GM12864 (cell line): ENCODE measurements at regions not wholly inside any gene's neighbourhood (a gene's known extent, or its start where the extent isn't known, plus 50 kb on each side); places are given as distances from the start of the nearest gene placed in this dataset.
"Not testable (repeated sequence)": the region's sequence is repeated elsewhere in the genome, so short reads cannot be mapped to it uniquely, and the experiment has no call there.

Experiments
- DNase-seq: peaks from one replicate; pipeline ENCODE4 v3.0.0-alpha.2; 2011; ENCODE audit warnings: low read depth
- H3K4me3 ChIP-seq: 2 replicates; pipeline ENCODE4 v1.5.1; 2011; ENCODE audit warnings: mild to moderate bottlenecking, low read depth, low read length, control low read depth
- TF ChIP-seq, protein P1 (sequence below): IDR thresholded peaks from 2 replicates; pipeline ENCODE4 v1.5.1; 2011; ENCODE audit warnings: low read depth, mild to moderate bottlenecking, moderate library complexity, low read length, control low read depth, inconsistent platforms; ENCODE audit errors: missing control alignments

DNA sequence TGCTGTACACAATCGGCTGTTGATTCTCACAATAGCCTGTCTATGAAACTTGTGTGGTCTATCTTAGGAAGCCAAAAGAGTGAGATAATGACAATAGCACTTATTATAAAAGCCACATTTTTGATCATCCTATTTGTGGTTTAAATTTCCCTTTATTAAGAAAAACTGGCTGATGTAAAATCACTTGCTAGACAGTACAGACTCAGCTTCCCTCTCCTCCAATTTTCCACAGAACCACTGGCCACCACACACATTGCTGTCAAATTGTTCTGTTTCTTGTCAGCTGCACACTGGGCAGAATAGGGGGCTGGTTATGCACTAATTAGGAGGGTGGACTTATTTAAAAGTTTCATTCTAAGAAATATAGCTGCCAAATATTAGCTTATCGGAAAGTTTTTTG lies 425.9 kb downstream of the EPHA3 start:
- TF ChIP-seq, protein P1, sequence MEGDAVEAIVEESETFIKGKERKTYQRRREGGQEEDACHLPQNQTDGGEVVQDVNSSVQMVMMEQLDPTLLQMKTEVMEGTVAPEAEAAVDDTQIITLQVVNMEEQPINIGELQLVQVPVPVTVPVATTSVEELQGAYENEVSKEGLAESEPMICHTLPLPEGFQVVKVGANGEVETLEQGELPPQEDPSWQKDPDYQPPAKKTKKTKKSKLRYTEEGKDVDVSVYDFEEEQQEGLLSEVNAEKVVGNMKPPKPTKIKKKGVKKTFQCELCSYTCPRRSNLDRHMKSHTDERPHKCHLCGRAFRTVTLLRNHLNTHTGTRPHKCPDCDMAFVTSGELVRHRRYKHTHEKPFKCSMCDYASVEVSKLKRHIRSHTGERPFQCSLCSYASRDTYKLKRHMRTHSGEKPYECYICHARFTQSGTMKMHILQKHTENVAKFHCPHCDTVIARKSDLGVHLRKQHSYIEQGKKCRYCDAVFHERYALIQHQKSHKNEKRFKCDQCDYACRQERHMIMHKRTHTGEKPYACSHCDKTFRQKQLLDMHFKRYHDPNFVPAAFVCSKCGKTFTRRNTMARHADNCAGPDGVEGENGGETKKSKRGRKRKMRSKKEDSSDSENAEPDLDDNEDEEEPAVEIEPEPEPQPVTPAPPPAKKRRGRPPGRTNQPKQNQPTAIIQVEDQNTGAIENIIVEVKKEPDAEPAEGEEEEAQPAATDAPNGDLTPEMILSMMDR = no peak
- no peak for DNase-seq
- no peak overlapping the region for H3K4me3 ChIP-seq

DNA sequence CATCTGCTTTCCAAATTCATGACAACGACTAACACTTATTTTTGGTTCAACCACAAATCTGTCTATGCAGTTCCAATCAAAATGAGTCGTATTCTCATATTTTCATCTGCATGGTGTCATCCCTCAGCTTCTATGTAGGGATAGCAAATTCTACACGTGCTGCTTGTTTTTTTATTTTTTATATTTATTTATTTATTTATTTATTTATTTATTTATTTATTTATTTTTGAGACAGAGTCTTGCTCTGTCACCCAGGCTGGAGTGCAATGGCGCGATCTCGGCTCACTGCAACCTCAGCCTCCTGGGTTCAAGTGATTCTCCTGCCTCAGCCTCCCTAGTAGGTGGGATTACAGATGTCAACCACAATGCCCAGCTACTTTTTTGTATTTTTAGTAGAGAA lies 447.2 kb downstream of the EPHA3 start:
- not testable (repeated sequence) for H3K4me3 ChIP-seq, DNase-seq

GRCh38 chr3:89558711-89559110 lies 451.3 kb downstream of the EPHA3 start:
- no peak overlapping the region for H3K4me3 ChIP-seq
- TF ChIP-seq, protein P1 = no peak
- DNase-seq = no peak

DNA sequence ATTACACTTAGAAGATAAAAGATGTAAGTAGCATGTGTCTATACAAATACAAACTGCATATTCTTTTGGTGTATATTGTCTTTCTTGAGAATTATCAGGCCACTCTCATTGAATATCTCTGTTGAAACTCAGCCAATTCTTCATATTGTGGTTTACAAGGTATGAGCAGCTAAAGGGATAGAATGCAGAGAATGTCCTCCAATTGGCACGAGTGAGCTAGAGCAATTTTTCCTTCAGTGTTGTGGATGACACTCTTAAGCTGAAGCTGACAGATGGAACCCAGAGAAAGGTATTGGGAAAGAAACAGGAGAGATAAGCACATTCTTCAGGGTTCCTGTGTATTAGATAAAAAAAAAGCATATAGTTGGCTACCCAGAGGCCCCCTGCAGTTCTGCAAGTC lies 453.1 kb downstream of the EPHA3 start:
- TF ChIP-seq, protein P1 = no peak
- no peak overlapping the region for H3K4me3 ChIP-seq
- DNase-seq = no peak

DNA sequence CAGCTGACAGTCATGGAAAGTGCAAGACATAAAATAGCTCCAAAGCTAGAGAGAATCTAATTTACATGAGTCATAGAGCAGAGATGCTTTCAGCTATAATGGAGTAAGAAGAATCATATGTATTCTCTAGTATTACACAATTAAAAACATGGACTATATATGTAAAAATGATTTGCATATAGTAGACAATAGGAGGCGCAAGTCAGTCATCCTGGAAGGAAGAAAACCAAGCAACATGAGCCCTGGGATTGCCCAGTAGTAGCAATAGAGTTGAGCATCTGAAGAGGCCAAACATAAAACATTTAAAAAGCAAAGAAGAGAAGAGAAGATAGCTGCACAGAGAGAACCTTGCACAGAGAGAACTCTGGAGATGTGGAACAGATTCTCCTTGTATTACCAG lies 455.0 kb downstream of the EPHA3 start:
- no peak for DNase-seq

DNA sequence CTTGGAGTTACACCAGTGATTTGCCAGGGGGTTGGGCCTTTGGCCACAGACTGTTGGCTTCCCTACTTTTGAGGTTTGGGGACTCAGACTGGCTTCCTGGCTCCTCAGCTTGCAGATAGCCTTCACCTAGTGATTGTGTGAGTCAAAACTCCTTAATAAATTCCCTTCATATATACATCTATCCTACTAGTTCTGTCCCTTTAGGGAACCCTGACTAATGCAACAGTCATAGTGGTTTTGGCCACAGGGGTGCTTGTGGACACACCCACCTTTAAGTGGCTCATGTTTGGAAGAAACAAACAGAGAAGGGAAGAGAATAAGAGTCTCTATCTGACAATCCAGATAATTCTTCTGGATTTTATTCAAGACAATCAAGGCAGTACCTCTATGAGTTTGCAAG lies 457.7 kb downstream of the EPHA3 start:
- H3K4me3 ChIP-seq = no peak overlapping the region
- no peak for DNase-seq
- TF ChIP-seq, protein P1 = no peak

More for the DNA sequence above, 455.0 kb downstream of the EPHA3 start:
- TF ChIP-seq, protein P1 = no peak
- H3K4me3 ChIP-seq = no peak overlapping the region

DNA sequence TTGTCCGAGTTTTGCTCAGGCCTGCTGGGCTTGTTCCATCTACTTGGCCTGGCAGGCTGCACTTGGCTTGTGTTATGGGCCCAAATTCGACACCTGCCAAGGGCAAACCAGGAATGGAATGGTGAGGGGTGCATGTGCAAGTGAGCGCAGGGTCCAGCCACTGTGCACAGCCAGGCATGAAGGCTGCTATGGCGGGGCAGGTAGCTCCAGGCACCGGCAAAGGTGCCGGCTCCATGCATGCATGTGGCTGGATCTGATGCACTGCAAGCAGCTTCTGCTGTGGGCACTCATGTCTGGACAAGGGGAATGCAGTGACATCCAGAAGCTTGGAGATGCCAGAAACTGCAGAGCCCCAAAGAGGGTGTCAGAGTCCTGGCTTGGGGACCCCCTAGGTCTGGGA lies 463.0 kb downstream of the EPHA3 start:
- TF ChIP-seq, protein P1 = no peak
- no peak for DNase-seq
- H3K4me3 ChIP-seq = no peak overlapping the region

DNA sequence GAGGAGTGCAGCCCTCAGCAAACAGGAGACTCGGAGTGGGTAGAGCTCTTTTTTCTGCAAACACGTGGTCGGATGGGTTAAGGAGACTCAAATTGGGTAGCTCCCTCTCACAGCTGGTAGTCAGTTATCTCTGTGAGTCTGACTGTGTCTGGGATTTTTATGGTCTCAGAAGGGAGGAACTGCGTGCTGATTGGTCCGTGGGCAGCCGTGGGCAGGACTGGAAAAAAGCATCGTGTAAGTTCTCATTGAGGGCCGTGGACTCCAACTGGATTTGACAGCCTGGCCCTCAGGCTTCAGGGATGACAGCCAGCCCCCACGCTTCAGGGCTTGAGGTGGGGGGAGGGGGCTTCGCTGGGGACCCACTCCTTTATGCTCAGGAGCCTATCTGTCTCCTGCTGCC lies 463.9 kb downstream of the EPHA3 start:
- no peak overlapping the region for H3K4me3 ChIP-seq
- TF ChIP-seq, protein P1 = no peak
- no peak for DNase-seq
